H1 (cell line): ENCODE measurements at regions not wholly inside any gene's neighbourhood (a gene's known extent, or its start where the extent isn't known, plus 50 kb on each side); places are given as distances from the start of the nearest gene placed in this dataset.
A peak's percentile ranks its signal among the peaks of the same experiment; 100 is the strongest.

ENCODE experiments used
- BACH1 ChIP-seq: IDR thresholded peaks from 2 replicates; pipeline ENCODE4 v1.6.1; 2012; ENCODE audit warnings: low read length, improper control_type of control experiment
- BRCA1 ChIP-seq: IDR thresholded peaks from 2 replicates; pipeline ENCODE4 v1.6.1; 2012; ENCODE audit warnings: low read depth, low read length, improper control_type of control experiment
- CBX5 ChIP-seq: fragments of 300-800, 300-1000 bp; sonication (generic); IDR thresholded peaks from 2 replicates; pipeline ENCODE4 v1.7.1; 2016; ENCODE audit warnings: antibody characterized with exemption, low read length, low read depth
- HDAC6 ChIP-seq: IDR thresholded peaks from one replicate; pipeline ENCODE4 v1.7.1; 2012; ENCODE audit warnings: low read depth, mild to moderate bottlenecking, inconsistent platforms, low read length, moderate library complexity
- JUN ChIP-seq: IDR thresholded peaks from 2 replicates; pipeline ENCODE4 v1.6.1; 2011; ENCODE audit warnings: low read depth, mild to moderate bottlenecking, improper control_type of control experiment, low read length
- MAFK ChIP-seq: IDR thresholded peaks from 2 replicates; pipeline ENCODE4 v1.6.1; 2012; ENCODE audit warnings: low read depth, mild to moderate bottlenecking, improper control_type of control experiment, low read length
- SP1 ChIP-seq: IDR thresholded peaks from 2 replicates; pipeline ENCODE4 v1.6.1; 2011; ENCODE audit warnings: low read depth, low read length
- TBP ChIP-seq: IDR thresholded peaks from 2 replicates; pipeline ENCODE4 v1.6.1; 2011; ENCODE audit warnings: low read depth, low read length, improper control_type of control experiment
- USF2 ChIP-seq: IDR thresholded peaks from 2 replicates; pipeline ENCODE4 v1.6.1; 2011; ENCODE audit warnings: low read length, improper control_type of control experiment
- TF ChIP-seq, protein P1 (sequence below): fragments of 300-600 bp; sonication (generic); IDR thresholded peaks from 2 replicates; pipeline ENCODE4 v1.7.1; 2012; ENCODE audit warnings: low read length, moderate library complexity, mild to moderate bottlenecking, inconsistent platforms; ENCODE audit not compliant: insufficient replicate concordance

DNA sequence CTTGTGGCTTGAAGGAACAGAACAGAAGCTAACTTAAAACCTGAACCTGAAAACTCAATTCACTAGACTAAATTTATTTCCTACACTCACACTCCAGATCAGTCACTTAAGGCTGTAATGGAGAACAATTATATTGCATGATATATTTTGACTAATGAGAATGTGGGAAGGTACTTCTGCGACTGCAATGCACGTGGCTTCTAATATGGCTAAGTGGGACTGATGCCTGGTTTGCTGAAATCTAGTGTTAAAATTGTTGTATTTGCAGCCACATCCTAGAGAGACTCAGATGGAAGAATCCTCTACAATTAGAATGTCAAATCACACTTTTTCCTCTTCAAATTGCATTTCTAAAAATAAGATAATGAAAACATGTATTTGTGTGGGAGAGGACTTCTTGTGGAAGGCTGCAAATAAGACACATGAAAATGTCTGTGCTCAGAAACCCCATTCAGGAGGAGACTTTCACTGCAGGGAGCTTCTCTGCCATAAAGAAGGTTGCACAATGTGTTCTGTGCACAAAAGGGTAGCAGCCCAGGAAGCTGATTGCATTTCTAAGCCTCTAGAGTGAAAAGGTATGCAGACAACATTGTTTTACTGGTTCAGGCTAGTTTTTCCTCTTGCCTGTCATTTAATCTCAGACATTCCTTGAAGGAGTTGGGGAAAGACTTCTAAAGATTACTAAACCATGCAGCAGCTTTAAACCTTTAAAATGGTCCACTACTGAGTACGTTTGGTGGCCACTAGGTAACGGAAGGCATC is 224.3 kb downstream of the NEDD1 start (continued):
- TF ChIP-seq, protein P1, sequence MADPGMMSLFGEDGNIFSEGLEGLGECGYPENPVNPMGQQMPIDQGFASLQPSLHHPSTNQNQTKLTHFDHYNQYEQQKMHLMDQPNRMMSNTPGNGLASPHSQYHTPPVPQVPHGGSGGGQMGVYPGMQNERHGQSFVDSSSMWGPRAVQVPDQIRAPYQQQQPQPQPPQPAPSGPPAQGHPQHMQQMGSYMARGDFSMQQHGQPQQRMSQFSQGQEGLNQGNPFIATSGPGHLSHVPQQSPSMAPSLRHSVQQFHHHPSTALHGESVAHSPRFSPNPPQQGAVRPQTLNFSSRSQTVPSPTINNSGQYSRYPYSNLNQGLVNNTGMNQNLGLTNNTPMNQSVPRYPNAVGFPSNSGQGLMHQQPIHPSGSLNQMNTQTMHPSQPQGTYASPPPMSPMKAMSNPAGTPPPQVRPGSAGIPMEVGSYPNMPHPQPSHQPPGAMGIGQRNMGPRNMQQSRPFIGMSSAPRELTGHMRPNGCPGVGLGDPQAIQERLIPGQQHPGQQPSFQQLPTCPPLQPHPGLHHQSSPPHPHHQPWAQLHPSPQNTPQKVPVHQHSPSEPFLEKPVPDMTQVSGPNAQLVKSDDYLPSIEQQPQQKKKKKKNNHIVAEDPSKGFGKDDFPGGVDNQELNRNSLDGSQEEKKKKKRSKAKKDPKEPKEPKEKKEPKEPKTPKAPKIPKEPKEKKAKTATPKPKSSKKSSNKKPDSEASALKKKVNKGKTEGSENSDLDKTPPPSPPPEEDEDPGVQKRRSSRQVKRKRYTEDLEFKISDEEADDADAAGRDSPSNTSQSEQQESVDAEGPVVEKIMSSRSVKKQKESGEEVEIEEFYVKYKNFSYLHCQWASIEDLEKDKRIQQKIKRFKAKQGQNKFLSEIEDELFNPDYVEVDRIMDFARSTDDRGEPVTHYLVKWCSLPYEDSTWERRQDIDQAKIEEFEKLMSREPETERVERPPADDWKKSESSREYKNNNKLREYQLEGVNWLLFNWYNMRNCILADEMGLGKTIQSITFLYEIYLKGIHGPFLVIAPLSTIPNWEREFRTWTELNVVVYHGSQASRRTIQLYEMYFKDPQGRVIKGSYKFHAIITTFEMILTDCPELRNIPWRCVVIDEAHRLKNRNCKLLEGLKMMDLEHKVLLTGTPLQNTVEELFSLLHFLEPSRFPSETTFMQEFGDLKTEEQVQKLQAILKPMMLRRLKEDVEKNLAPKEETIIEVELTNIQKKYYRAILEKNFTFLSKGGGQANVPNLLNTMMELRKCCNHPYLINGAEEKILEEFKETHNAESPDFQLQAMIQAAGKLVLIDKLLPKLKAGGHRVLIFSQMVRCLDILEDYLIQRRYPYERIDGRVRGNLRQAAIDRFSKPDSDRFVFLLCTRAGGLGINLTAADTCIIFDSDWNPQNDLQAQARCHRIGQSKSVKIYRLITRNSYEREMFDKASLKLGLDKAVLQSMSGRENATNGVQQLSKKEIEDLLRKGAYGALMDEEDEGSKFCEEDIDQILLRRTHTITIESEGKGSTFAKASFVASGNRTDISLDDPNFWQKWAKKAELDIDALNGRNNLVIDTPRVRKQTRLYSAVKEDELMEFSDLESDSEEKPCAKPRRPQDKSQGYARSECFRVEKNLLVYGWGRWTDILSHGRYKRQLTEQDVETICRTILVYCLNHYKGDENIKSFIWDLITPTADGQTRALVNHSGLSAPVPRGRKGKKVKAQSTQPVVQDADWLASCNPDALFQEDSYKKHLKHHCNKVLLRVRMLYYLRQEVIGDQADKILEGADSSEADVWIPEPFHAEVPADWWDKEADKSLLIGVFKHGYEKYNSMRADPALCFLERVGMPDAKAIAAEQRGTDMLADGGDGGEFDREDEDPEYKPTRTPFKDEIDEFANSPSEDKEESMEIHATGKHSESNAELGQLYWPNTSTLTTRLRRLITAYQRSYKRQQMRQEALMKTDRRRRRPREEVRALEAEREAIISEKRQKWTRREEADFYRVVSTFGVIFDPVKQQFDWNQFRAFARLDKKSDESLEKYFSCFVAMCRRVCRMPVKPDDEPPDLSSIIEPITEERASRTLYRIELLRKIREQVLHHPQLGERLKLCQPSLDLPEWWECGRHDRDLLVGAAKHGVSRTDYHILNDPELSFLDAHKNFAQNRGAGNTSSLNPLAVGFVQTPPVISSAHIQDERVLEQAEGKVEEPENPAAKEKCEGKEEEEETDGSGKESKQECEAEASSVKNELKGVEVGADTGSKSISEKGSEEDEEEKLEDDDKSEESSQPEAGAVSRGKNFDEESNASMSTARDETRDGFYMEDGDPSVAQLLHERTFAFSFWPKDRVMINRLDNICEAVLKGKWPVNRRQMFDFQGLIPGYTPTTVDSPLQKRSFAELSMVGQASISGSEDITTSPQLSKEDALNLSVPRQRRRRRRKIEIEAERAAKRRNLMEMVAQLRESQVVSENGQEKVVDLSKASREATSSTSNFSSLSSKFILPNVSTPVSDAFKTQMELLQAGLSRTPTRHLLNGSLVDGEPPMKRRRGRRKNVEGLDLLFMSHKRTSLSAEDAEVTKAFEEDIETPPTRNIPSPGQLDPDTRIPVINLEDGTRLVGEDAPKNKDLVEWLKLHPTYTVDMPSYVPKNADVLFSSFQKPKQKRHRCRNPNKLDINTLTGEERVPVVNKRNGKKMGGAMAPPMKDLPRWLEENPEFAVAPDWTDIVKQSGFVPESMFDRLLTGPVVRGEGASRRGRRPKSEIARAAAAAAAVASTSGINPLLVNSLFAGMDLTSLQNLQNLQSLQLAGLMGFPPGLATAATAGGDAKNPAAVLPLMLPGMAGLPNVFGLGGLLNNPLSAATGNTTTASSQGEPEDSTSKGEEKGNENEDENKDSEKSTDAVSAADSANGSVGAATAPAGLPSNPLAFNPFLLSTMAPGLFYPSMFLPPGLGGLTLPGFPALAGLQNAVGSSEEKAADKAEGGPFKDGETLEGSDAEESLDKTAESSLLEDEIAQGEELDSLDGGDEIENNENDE, result peak; percentile 94
- TF ChIP-seq HDAC6 (no peak), USF2 (no peak), MAFK (no peak), BACH1 (no peak), CBX5 (no peak), BRCA1 (no peak), JUN (no peak), SP1 (peak; percentile 85), TBP (peak; percentile 44; the same call in 1 of the 2 replicates)
